ENCODE measurements at regions not wholly inside any gene's neighbourhood (a gene's known extent, or its start where the extent isn't known, plus 50 kb on each side); places are given as distances from the start of the nearest gene placed in this dataset.
"Not testable (repeated sequence)": the region's sequence is repeated elsewhere in the genome, so short reads cannot be mapped to it uniquely, and the experiment has no call there.

DNA sequence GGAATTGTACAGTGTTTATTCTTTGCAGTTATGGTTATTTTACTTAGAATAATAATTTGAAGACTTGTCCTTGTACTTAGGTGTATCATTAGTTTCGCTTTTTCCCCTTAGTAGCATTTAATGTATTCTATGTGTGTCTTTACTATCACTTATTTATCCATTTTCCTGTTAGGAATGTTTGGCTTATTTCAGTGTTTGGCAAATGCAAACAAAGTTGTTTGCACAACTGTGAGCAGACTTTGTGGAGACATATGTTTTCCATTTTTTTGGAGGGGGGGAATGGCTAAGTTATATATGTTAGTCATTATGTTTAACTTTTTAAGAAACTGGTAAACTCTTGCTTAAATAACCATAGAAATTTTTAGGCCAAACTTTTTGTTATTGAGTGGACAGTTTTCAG, 447.7 kb downstream of the SOX11 start:
- DNase-seq (ENCODE audit: low spot score): no peak
- in situ Hi-C loops (cut with MboI; ENCODE audit: low pct_unique_long_range_greater_than_20kb, low sequenced_read_pairs, unreplicated experiment): no loop called here
- TF ChIP-seq, protein P1, sequence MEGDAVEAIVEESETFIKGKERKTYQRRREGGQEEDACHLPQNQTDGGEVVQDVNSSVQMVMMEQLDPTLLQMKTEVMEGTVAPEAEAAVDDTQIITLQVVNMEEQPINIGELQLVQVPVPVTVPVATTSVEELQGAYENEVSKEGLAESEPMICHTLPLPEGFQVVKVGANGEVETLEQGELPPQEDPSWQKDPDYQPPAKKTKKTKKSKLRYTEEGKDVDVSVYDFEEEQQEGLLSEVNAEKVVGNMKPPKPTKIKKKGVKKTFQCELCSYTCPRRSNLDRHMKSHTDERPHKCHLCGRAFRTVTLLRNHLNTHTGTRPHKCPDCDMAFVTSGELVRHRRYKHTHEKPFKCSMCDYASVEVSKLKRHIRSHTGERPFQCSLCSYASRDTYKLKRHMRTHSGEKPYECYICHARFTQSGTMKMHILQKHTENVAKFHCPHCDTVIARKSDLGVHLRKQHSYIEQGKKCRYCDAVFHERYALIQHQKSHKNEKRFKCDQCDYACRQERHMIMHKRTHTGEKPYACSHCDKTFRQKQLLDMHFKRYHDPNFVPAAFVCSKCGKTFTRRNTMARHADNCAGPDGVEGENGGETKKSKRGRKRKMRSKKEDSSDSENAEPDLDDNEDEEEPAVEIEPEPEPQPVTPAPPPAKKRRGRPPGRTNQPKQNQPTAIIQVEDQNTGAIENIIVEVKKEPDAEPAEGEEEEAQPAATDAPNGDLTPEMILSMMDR (IDR thresholded peaks at IDR 0.05; ENCODE audit: extremely low read depth, insufficient read depth, missing control alignments): no peak

DNA sequence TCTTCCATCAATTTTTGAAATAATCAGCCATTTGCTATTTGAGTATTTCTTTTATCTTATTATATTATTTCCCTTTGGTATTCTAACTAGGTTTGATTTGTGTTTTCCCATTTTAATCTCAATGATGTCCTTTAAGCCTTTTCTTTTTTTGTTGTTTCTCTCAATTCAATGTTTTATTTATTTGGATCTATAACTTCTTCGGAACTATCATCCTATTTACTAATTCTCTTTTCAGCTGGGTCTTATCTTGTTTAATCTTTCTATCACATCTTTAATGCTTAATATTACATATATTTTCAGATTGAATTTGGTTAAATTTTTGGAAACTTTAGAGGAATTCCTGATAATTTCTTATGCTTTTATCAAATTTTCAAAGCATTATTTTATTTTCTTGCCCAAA, 448.3 kb downstream of the SOX11 start:
- no peak for DNase-seq (ENCODE audit: low spot score)
- in situ Hi-C loops (cut with MboI; ENCODE audit: low pct_unique_long_range_greater_than_20kb, low sequenced_read_pairs, unreplicated experiment): no loop called here
- TF ChIP-seq, protein P1 (IDR thresholded peaks at IDR 0.05; ENCODE audit: extremely low read depth, insufficient read depth, missing control alignments): no peak

DNA sequence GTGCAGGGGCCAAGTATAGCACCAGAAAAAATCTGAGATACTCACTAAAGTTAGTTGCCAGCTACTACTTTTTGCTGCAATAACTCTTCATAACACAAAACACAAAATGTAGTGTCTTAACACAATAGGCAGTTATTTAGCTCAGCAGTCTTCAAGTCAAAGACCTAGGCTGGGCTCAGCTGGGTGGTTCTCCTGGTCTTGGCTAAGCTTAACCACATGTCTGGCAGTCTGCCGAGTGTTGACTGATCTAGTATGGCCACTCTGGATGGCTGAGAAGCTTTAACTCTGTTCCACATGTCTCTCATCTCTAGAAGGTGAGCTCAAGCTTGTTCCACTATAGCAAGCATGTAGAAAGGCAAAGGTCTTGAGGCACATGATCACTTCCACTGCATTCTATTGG, 451.6 kb downstream of the SOX11 start:
- TF ChIP-seq, protein P1 (IDR thresholded peaks at IDR 0.05; ENCODE audit: extremely low read depth, insufficient read depth, missing control alignments): no peak
- DNase-seq (ENCODE audit: low spot score): no peak
- in situ Hi-C loops (cut with MboI; ENCODE audit: low pct_unique_long_range_greater_than_20kb, low sequenced_read_pairs, unreplicated experiment): no loop called here

DNA sequence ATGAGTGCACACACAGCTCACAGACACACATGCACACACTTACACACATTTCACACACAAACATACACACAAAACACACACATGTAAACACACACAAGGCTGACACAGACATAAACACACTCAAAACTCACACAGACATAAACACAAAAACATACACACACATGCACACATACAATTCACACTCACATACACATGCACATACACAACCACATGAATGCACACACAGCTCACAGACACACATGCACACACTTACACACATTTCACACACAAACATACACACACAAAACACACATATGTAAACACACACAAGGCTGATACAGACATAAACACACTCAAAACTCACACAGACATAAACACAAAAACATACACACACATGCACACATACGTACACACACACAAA, 455.0 kb downstream of the SOX11 start:
- DNase-seq (ENCODE audit: low spot score); in situ Hi-C loops (cut with MboI; ENCODE audit: low pct_unique_long_range_greater_than_20kb, low sequenced_read_pairs, unreplicated experiment): not testable (repeated sequence)

DNA sequence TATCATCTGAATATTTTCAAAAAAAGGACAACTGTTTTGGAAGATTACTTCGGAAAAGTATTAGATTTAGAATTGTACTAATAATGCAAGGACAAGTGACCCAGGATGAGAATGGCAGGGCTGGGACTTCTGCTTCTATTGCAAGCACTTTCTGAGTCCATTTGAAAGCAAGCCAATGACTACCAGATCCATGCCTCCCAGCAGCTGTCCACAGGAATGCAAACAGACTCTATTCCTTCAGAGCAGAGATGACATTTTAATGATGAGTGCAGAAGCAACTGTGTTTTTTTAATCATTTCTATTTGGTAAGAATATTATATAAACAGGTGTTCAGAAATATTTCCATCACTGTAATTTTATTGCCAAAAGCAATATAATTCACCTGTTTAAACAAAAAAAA, 456.7 kb downstream of the SOX11 start:
- in situ Hi-C loops (cut with MboI; ENCODE audit: low pct_unique_long_range_greater_than_20kb, low sequenced_read_pairs, unreplicated experiment): no loop called here
- TF ChIP-seq, protein P1 (IDR thresholded peaks at IDR 0.05; ENCODE audit: extremely low read depth, insufficient read depth, missing control alignments): no peak
- DNase-seq (ENCODE audit: low spot score): no peak

DNA sequence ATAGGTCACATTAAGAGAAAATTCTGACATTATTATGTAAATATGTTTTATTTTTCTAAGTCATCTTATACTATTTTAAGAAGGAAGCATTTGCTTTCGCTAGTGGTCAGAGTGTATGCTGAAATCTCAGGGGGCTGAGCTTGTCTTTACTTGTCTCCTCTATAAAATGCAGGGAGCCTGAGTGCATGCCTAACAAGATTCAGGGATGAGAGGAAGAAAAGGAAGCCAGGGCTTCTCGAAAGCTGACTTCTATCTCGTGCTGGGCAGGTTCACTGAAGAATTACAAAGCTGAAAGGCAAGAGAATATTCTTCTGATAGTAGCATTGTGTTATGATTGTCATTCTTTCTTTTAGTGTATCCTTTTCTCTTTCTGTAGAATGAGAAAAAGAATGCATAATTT, 467.4 kb downstream of the SOX11 start:
- in situ Hi-C loops (cut with MboI; ENCODE audit: low pct_unique_long_range_greater_than_20kb, low sequenced_read_pairs, unreplicated experiment): no loop called here
- no peak for DNase-seq (ENCODE audit: low spot score)
- TF ChIP-seq, protein P1 (IDR thresholded peaks at IDR 0.05; ENCODE audit: extremely low read depth, insufficient read depth, missing control alignments): no peak

DNA sequence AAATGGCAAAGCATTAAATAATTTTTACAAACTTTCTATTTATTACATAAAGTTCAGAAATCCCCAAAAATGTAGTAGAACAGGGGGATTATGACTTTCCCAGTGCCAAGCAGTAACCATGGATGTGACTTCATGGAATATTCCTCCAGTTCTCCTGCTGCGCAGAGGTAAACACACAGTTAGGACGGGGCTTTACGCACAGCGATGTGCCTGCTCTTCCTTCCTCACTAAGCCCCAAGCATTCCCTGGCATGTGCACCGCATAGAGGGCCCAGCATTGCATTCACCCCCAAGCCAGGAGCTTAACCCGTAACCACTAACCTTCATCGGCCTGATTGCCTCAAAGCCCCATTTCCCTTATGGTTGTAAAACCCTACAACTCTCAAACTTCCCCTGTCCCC, 471.7 kb downstream of the SOX11 start:
- DNase-seq (ENCODE audit: low spot score): no peak
- TF ChIP-seq, protein P1 (IDR thresholded peaks at IDR 0.05; ENCODE audit: extremely low read depth, insufficient read depth, missing control alignments): no peak
- in situ Hi-C loops (cut with MboI; ENCODE audit: low pct_unique_long_range_greater_than_20kb, low sequenced_read_pairs, unreplicated experiment): no loop called here

All from GM13977 (cell line).